Neural cell (in vitro differentiated cells): ENCODE measurements at regions not wholly inside any gene's neighbourhood (a gene's known extent, or its start where the extent isn't known, plus 50 kb on each side); places are given as distances from the start of the nearest gene placed in this dataset.
A peak's percentile ranks its signal among the peaks of the same experiment; 100 is the strongest.

Source experiments
- H2AFZ ChIP-seq: fragments of 200-600, 300-800 bp; sonication (generic), shearing (Covaris generic); 2 replicates; pipeline ENCODE4 v1.6.0; 2014; ENCODE audit warnings: low read depth, mild to moderate bottlenecking, antibody characterized with exemption, low read length, moderate library complexity
- H3F3A ChIP-seq: fragments of 200-600 bp; shearing (Covaris generic); 2 replicates; pipeline ENCODE4 v1.6.1; 2016; ENCODE audit warnings: mild to moderate bottlenecking, moderate library complexity, mixed read lengths, antibody characterized with exemption, low read length; ENCODE audit not compliant: insufficient read depth, poor library complexity, severe bottlenecking
- H3K27ac ChIP-seq: fragments of 200-600, 300-800 bp; sonication (generic), shearing (Covaris generic); 2 replicates; pipeline ENCODE4 v1.5.1; 2014; ENCODE audit warnings: mild to moderate bottlenecking, low read length, moderate library complexity
- H3K27me3 ChIP-seq: fragments of 300-800, 200-600 bp; sonication (generic), shearing (Covaris generic); 2 replicates; pipeline ENCODE4 v1.6.0; 2014; ENCODE audit warnings: mild to moderate bottlenecking, low read depth, low read length, moderate library complexity; ENCODE audit not compliant: insufficient read depth
- H3K36me3 ChIP-seq: fragments of 300-800, 200-600 bp; sonication (generic), shearing (Covaris generic); 2 replicates; pipeline ENCODE4 v1.5.1; 2014; ENCODE audit warnings: mild to moderate bottlenecking, antibody characterized with exemption, low read length, moderate library complexity; ENCODE audit not compliant: insufficient read depth
- H3K4me2 ChIP-seq: fragments of 300-800, 200-600 bp; sonication (generic), shearing (Covaris generic); 2 replicates; pipeline ENCODE4 v1.6.0; 2014; ENCODE audit warnings: mild to moderate bottlenecking, low read length
- H3K4me3 ChIP-seq: fragments of 300-800, 200-600 bp; sonication (generic), shearing (Covaris generic); 2 replicates; pipeline ENCODE4 v1.5.1; 2014; ENCODE audit warnings: mild to moderate bottlenecking, low read length, moderate library complexity
- H3K79me2 ChIP-seq: fragments of 200-600 bp; shearing (Covaris generic); replicated peaks from 2 replicates; pipeline ENCODE4 v1.6.0; 2014; ENCODE audit warnings: mild to moderate bottlenecking, low read length, moderate library complexity; ENCODE audit not compliant: insufficient read depth
- H3K9ac ChIP-seq: fragments of 300-800, 200-600 bp; sonication (generic), shearing (Covaris generic); 2 replicates; pipeline ENCODE4 v1.6.1; 2016; ENCODE audit warnings: mild to moderate bottlenecking, low read length, mixed read lengths
- H3K9me2 ChIP-seq: fragments of 200-600 bp; shearing (Covaris generic); 2 replicates; pipeline ENCODE4 v1.6.1; 2016; ENCODE audit warnings: mild to moderate bottlenecking, low read length, mixed read lengths; ENCODE audit not compliant: insufficient read depth
- H3K9me3 ChIP-seq: fragments of 200-600, 300-800 bp; sonication (generic), shearing (Covaris generic); 2 replicates; pipeline ENCODE4 v1.6.1; 2016; ENCODE audit warnings: mild to moderate bottlenecking, mixed run types, low read length, moderate library complexity, mixed read lengths
- H4K20me1 ChIP-seq: fragments of 200-600 bp; shearing (Covaris generic); 2 replicates; pipeline ENCODE4 v1.6.1; 2016; ENCODE audit warnings: mild to moderate bottlenecking, mixed run types; ENCODE audit not compliant: insufficient read depth
- CTCF ChIP-seq: fragments of 450-650 bp; IDR thresholded peaks from 2 replicates; pipeline ENCODE4 v1.5.1; 2014; ENCODE audit warnings: antibody characterized with exemption, mild to moderate bottlenecking, moderate library complexity; ENCODE audit not compliant: poor library complexity, severe bottlenecking
- EP300 ChIP-seq: fragments of 450-650 bp; conservative IDR thresholded peaks from 2 replicates; pipeline ENCODE4 v1.6.1; 2014; ENCODE audit warnings: antibody characterized with exemption, mild to moderate bottlenecking, moderate library complexity; ENCODE audit not compliant: poor library complexity, severe bottlenecking
- EZH2 ChIP-seq: fragments of 200-600, 300-800 bp; shearing (Covaris generic), sonication (generic); IDR thresholded peaks from 2 replicates; pipeline ENCODE4 v1.6.1; 2014; ENCODE audit warnings: antibody characterized with exemption, low read length, borderline replicate concordance, mild to moderate bottlenecking; ENCODE audit not compliant: insufficient read depth, poor library complexity, severe bottlenecking
- MXI1 ChIP-seq: fragments of 450-650 bp; conservative IDR thresholded peaks from 2 replicates; pipeline ENCODE4 v1.6.1; 2014; ENCODE audit warnings: antibody characterized with exemption, mild to moderate bottlenecking; ENCODE audit not compliant: poor library complexity, severe bottlenecking
- POLR2AphosphoS5 ChIP-seq: IDR thresholded peaks from 2 replicates; pipeline ENCODE4 v1.6.1; 2012
- RAD21 ChIP-seq: fragments of 450-650 bp; conservative IDR thresholded peaks from 2 replicates; pipeline ENCODE4 v1.6.1; 2014; ENCODE audit warnings: antibody characterized with exemption, mild to moderate bottlenecking, moderate library complexity
- REST ChIP-seq: IDR thresholded peaks from 2 replicates; pipeline ENCODE4 v1.6.1; 2012; ENCODE audit warnings: borderline replicate concordance
- SMC3 ChIP-seq: fragments of 450-650 bp; conservative IDR thresholded peaks from 2 replicates; pipeline ENCODE4 v1.6.1; 2014; ENCODE audit warnings: antibody characterized with exemption, mild to moderate bottlenecking, moderate library complexity; ENCODE audit not compliant: poor library complexity
- TAF1 ChIP-seq: IDR thresholded peaks from 2 replicates; pipeline ENCODE4 v1.6.1; 2012; ENCODE audit warnings: low read depth

GRCh38 chr18:71625556-71626090, 918.5 kb downstream of the CBLN2 start:
- Histone ChIP-seq H3K9ac (peak overlapping the region; percentile 8), H3K9me3 (no peaks in the 10 kb centered on the region), H3K27me3 (no peaks in the 10 kb centered on the region), H3K36me3 (no peaks in the 10 kb centered on the region), H3K4me3 (no peak overlapping the region), H3K27ac (peak overlapping the region; percentile 57), H3F3A (no peaks in the 10 kb centered on the region), H3K9me2 (no peaks in the 10 kb centered on the region), H4K20me1 (no peaks in the 10 kb centered on the region), H2AFZ (no peak overlapping the region), H3K4me2 (no peak overlapping the region), H3K79me2 (no peaks in the 10 kb centered on the region)
- TF ChIP-seq EZH2 (no peak), EP300 (no peak), SMC3 (no peak), POLR2AphosphoS5 (no peak), MXI1 (no peak), TAF1 (no peak), RAD21 (no peak)

- no peak overlapping the region for H3K4me2 ChIP-seq
- H2AFZ ChIP-seq, result no peak overlapping the region
- TF ChIP-seq CTCF, result no peak
- no peak for TF ChIP-seq EZH2
- no peak for TF ChIP-seq POLR2AphosphoS5
- no peak for TF ChIP-seq EP300
- TF ChIP-seq RAD21, result no peak
- no peak for TF ChIP-seq SMC3
- no peak for TF ChIP-seq TAF1
- TF ChIP-seq MXI1, result no peak
- no peak for TF ChIP-seq REST
- no peaks in the 10 kb centered on the region for H3K79me2 ChIP-seq
- H3K27me3 ChIP-seq, result no peaks in the 10 kb centered on the region
- H3K36me3 ChIP-seq, result no peaks in the 10 kb centered on the region
- H3K4me3 ChIP-seq, result no peak overlapping the region
- no peaks in the 10 kb centered on the region for H3F3A ChIP-seq
- H3K9me2 ChIP-seq, result no peaks in the 10 kb centered on the region
- no peak overlapping the region for H3K9ac ChIP-seq
- no peak overlapping the region for H3K27ac ChIP-seq
- H3K9me3 ChIP-seq, result no peaks in the 10 kb centered on the region
- no peaks in the 10 kb centered on the region for H4K20me1 ChIP-seq
Measured at GRCh38 chr18:71598374-71598773, 945.8 kb downstream of the CBLN2 start.
